ENCODE measurements at regions not wholly inside any gene's neighbourhood (a gene's known extent, or its start where the extent isn't known, plus 50 kb on each side); places are given as distances from the start of the nearest gene placed in this dataset.

DNA sequence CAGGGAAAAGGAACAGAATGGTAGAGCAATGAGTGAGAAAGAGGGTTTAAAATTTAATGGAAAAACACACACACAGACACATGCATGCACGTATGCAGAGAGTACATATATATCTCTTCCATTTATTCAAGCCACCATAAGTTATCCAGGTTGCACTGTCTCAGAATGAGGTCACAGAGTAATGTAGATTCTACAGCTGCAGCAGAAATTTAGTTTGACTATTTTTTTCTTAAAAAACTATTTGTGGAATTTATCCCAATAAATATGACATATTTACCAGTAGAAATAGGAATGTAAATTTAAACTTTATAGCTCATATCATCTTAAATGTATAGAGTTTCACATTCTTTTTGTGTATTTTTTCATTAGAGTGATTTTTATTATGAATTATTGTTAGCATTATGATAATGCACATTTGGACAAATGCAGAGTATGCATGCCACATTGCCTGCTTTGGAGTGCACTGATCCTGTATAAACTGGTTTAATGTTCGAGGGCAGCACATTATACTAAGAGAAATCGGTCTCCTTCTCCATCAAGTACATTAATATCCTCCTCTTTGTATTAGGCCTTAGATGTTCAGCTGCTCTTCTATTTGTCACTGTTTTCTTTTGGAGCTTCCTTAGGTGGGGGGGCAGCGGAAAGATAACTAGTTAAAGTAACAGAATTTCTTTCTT, 216.3 kb upstream of the TARS1 start:
- TF ChIP-seq, protein P1, sequence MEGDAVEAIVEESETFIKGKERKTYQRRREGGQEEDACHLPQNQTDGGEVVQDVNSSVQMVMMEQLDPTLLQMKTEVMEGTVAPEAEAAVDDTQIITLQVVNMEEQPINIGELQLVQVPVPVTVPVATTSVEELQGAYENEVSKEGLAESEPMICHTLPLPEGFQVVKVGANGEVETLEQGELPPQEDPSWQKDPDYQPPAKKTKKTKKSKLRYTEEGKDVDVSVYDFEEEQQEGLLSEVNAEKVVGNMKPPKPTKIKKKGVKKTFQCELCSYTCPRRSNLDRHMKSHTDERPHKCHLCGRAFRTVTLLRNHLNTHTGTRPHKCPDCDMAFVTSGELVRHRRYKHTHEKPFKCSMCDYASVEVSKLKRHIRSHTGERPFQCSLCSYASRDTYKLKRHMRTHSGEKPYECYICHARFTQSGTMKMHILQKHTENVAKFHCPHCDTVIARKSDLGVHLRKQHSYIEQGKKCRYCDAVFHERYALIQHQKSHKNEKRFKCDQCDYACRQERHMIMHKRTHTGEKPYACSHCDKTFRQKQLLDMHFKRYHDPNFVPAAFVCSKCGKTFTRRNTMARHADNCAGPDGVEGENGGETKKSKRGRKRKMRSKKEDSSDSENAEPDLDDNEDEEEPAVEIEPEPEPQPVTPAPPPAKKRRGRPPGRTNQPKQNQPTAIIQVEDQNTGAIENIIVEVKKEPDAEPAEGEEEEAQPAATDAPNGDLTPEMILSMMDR (IDR thresholded peaks at IDR 0.05), result no peak
- TF ChIP-seq POLR2A (IDR thresholded peaks at IDR 0.05) (no peak), POLR2AphosphoS5 (IDR thresholded peaks at IDR 0.05) (no peak), EP300 (IDR thresholded peaks at IDR 0.05) (no peak)
